ENCODE measurements at regions not wholly inside any gene's neighbourhood (a gene's known extent, or its start where the extent isn't known, plus 50 kb on each side); places are given as distances from the start of the nearest gene placed in this dataset.

DNA sequence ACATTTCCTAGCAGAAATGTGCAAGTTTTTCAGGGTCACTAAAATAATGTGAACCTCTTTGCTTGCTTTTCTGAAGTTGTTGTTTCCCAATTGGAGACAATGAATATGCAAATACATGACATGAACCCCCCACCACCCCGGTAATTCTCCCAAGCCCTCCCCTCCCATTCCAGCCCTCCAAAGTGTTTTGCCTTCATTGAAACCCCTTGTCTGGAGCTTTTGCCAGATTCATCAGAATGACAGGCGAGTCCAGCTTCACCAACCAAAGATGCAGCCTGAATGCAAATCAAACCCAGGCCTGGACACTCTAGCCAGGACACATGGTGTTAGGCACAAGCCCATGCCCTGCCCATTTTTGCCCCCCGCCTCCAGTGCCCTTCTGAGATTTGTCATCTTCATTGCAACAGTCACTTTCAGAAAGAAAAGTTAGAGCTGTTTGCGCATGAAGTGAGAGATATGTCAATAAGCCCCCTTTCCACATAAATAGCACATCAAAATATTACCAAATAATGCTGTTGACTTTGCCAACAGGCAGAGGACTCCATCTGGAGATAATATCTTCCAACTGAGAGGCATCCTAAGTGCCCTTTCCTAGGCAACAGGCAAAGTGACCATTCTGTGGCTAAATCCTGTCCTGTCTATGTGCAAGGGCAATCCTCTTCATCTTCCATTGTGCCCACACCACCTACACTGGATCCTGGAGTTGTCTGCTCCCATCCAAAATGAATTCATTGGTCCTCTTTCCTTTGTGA, 145.6 kb upstream of the NFIA start:
- Histone ChIP-seq H4K20me1 (ENCODE audit: control insufficient read depth, insufficient read depth, insufficient read length) (no peaks in the 10 kb centered on the region), H3K9ac (ENCODE audit: extremely low read depth, insufficient read length, low read length) (no peak overlapping the region), H2BK5ac (ENCODE audit: insufficient read length, low read length) (no peak overlapping the region), H3K27ac (ENCODE audit: insufficient read length, low read depth, low read length) (no peak overlapping the region), H3T11ph (ENCODE audit: low read length) (no peak overlapping the region), H4K8ac (replicated peaks; ENCODE audit: insufficient read length, low read depth, low read length) (no peak overlapping the region), H3K4me2 (ENCODE audit: insufficient read depth, insufficient read length, low read length) (no peak overlapping the region), H3K56ac (ENCODE audit: insufficient read length, low read depth, low read length) (no peak overlapping the region), H3K4me1 (ENCODE audit: insufficient read depth, low read length) (no peaks in the 10 kb centered on the region; the same call in 1 of the 2 replicates), H2AFZ (ENCODE audit: low read length) (no peak overlapping the region), H3K18ac (ENCODE audit: insufficient read length, low read depth, low read length) (no peak overlapping the region), H3K27me3 (ENCODE audit: insufficient read depth, low read length) (no peaks in the 10 kb centered on the region), H2BK12ac (ENCODE audit: insufficient read length, low read depth, low read length) (no peak overlapping the region), H3K79me2 (ENCODE audit: insufficient read depth, low read length) (no peaks in the 10 kb centered on the region), H3K4ac (ENCODE audit: low read depth, low read length) (no peak overlapping the region), H2BK120ac (ENCODE audit: low read depth, low read length, poor library complexity, severe bottlenecking) (no peak overlapping the region), H3K23ac (ENCODE audit: insufficient read length, low read depth, low read length) (no peak overlapping the region), H3K14ac (ENCODE audit: insufficient read depth, low read length) (no peak overlapping the region), H3K23me2 (ENCODE audit: insufficient read length, low read depth, low read length, poor library complexity, severe bottlenecking) (no peaks in the 10 kb centered on the region), H4K91ac (ENCODE audit: insufficient read length, low read depth, low read length) (no peak overlapping the region), H3K9me3 (ENCODE audit: control insufficient read depth, low read depth, low read length) (no peaks in the 10 kb centered on the region), H2BK20ac (ENCODE audit: low read depth, low read length, poor library complexity, severe bottlenecking) (no peak overlapping the region), H4K5ac (ENCODE audit: insufficient read length, low read depth, low read length) (no peak overlapping the region), H2BK15ac (ENCODE audit: low read depth, low read length) (no peak overlapping the region), H2AK5ac (ENCODE audit: insufficient read length, low read length) (no peak overlapping the region), H3K79me1 (ENCODE audit: insufficient read depth, low read depth, low read length, poor library complexity, severe bottlenecking) (no peaks in the 10 kb centered on the region)
- WGBS (ENCODE audit: extremely low coverage, insufficient read length, low lambda C conversion rate): no CpG with 5 or more reads among the region's 4 CpGs
- H3K4me3 Mint-ChIP-seq: no peak overlapping the region
- TF ChIP-seq, protein P1, sequence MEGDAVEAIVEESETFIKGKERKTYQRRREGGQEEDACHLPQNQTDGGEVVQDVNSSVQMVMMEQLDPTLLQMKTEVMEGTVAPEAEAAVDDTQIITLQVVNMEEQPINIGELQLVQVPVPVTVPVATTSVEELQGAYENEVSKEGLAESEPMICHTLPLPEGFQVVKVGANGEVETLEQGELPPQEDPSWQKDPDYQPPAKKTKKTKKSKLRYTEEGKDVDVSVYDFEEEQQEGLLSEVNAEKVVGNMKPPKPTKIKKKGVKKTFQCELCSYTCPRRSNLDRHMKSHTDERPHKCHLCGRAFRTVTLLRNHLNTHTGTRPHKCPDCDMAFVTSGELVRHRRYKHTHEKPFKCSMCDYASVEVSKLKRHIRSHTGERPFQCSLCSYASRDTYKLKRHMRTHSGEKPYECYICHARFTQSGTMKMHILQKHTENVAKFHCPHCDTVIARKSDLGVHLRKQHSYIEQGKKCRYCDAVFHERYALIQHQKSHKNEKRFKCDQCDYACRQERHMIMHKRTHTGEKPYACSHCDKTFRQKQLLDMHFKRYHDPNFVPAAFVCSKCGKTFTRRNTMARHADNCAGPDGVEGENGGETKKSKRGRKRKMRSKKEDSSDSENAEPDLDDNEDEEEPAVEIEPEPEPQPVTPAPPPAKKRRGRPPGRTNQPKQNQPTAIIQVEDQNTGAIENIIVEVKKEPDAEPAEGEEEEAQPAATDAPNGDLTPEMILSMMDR (conservative IDR thresholded peaks at IDR 0.05): no peak
- H3K27me3 Mint-ChIP-seq (ENCODE audit: low read depth): peaks cover 1% of the 10 kb centered on the region
- H3K9me3 Mint-ChIP-seq: no peaks in the 10 kb centered on the region
- peaks cover 32 to 54% of the 10 kb centered on the region in 2 experiments for H3K4me1 Mint-ChIP-seq
- peak overlapping the region in 1 of 3 experiments; percentile 81; a peak in 2 of 7 replicates for H3K27ac Mint-ChIP-seq
- DNase-seq: no peak
- H3K36me3 Mint-ChIP-seq (ENCODE audit: insufficient read depth in 1 of 3, low read depth in 3 of 3): no peaks in the 10 kb centered on the region; a peak in 1 of 7 replicates
